ENCODE measurements at regions not wholly inside any gene's neighbourhood (a gene's known extent, or its start where the extent isn't known, plus 50 kb on each side); places are given as distances from the start of the nearest gene placed in this dataset.
"Not testable (repeated sequence)": the region's sequence is repeated elsewhere in the genome, so short reads cannot be mapped to it uniquely, and the experiment has no call there.

- no peak for DNase-seq
Measured at GRCh38 chr4:159673221-159673620, 570.3 kb downstream of the RAPGEF2 start.

- no peak for DNase-seq
Measured at GRCh38 chr4:159674241-159674640, 571.4 kb downstream of the RAPGEF2 start.

GRCh38 chr4:159677521-159677920 is 574.6 kb downstream of the RAPGEF2 start:
- no peak for DNase-seq

GRCh38 chr4:159682996-159683395 is 580.1 kb downstream of the RAPGEF2 start:
- DNase-seq = no peak

GRCh38 chr4:159684061-159684460 is 581.2 kb downstream of the RAPGEF2 start:
- no peak for DNase-seq

GRCh38 chr4:159685340-159686092 is 582.6 kb downstream of the RAPGEF2 start:
- DNase-seq = no peak

GRCh38 chr4:159689526-159689925 is 586.6 kb downstream of the RAPGEF2 start:
- no peak for DNase-seq

- no peak for DNase-seq
Measured at GRCh38 chr4:159697322-159698283, 594.7 kb downstream of the RAPGEF2 start.

GRCh38 chr4:159698336-159698735 is 595.5 kb downstream of the RAPGEF2 start:
- DNase-seq = no peak

GRCh38 chr4:159702200-159702599 is 599.3 kb downstream of the RAPGEF2 start:
- DNase-seq = no peak

- DNase-seq = no peak
Measured at GRCh38 chr4:159705334-159705733, 602.5 kb downstream of the RAPGEF2 start.

- no peak for DNase-seq
Measured at GRCh38 chr4:159706704-159707103, 603.8 kb downstream of the RAPGEF2 start.

GRCh38 chr4:159715180-159715579 is 612.3 kb downstream of the RAPGEF2 start:
- not testable (repeated sequence) for DNase-seq

- no peak for DNase-seq
Measured at GRCh38 chr4:159719531-159719930, 616.7 kb downstream of the RAPGEF2 start.

GRCh38 chr4:159722052-159722451 is 619.2 kb downstream of the RAPGEF2 start:
- no peak for DNase-seq

GRCh38 chr4:159722918-159723317 is 620.0 kb downstream of the RAPGEF2 start:
- no peak for DNase-seq

- no peak for DNase-seq
Measured at GRCh38 chr4:159723341-159724048, 620.6 kb downstream of the RAPGEF2 start.

GRCh38 chr4:159725571-159725970 is 622.7 kb downstream of the RAPGEF2 start:
- DNase-seq = no peak

- no peak for DNase-seq
Measured at GRCh38 chr4:159735281-159736207, 632.7 kb downstream of the RAPGEF2 start.

GRCh38 chr4:159736411-159736810 is 633.5 kb downstream of the RAPGEF2 start:
- no peak for DNase-seq

GRCh38 chr4:159743971-159744370 is 641.1 kb downstream of the RAPGEF2 start:
- no peak for DNase-seq

- DNase-seq = no peak
Measured at GRCh38 chr4:159747983-159748382, 645.1 kb downstream of the RAPGEF2 start.

Data from NCI-H1048 (cell line).